ENCODE measurements at regions not wholly inside any gene's neighbourhood (a gene's known extent, or its start where the extent isn't known, plus 50 kb on each side); places are given as distances from the start of the nearest gene placed in this dataset.
"Not testable (repeated sequence)": the region's sequence is repeated elsewhere in the genome, so short reads cannot be mapped to it uniquely, and the experiment has no call there.

GRCh38 chr3:107172411-107172810, 204.8 kb upstream of the CCDC54 start:
- in situ Hi-C loops (cut with MboI; ENCODE audit: low sequenced_read_pairs) = no loop called here

- in situ Hi-C loops (cut with MboI; ENCODE audit: low sequenced_read_pairs) = no loop called here
Observed at GRCh38 chr3:107184375-107184774, 192.9 kb upstream of the CCDC54 start.

- in situ Hi-C loops (cut with MboI; ENCODE audit: low sequenced_read_pairs) = no loop called here
Observed at GRCh38 chr3:107188262-107188661, 189.0 kb upstream of the CCDC54 start.

- in situ Hi-C loops (cut with MboI; ENCODE audit: low sequenced_read_pairs) = no loop called here
Observed at GRCh38 chr3:107189158-107189791, 188.0 kb upstream of the CCDC54 start.

- in situ Hi-C loops (cut with MboI; ENCODE audit: low sequenced_read_pairs) = no loop called here
Observed at GRCh38 chr3:107193116-107193515, 184.1 kb upstream of the CCDC54 start.

- in situ Hi-C loops (cut with MboI; ENCODE audit: low sequenced_read_pairs) = no loop called here
Observed at GRCh38 chr3:107198581-107199181, 178.6 kb upstream of the CCDC54 start.

- in situ Hi-C loops (cut with MboI; ENCODE audit: low sequenced_read_pairs) = no loop called here
Observed at GRCh38 chr3:107201146-107201545, 176.1 kb upstream of the CCDC54 start.

- in situ Hi-C loops (cut with MboI; ENCODE audit: low sequenced_read_pairs) = not testable (repeated sequence)
Observed at GRCh38 chr3:107202885-107203284, 174.4 kb upstream of the CCDC54 start.

- in situ Hi-C loops (cut with MboI; ENCODE audit: low sequenced_read_pairs) = no loop called here
Observed at GRCh38 chr3:107204121-107204520, 173.1 kb upstream of the CCDC54 start.

- in situ Hi-C loops (cut with MboI; ENCODE audit: low sequenced_read_pairs) = no loop called here
Observed at GRCh38 chr3:107205358-107205757, 171.9 kb upstream of the CCDC54 start.

GRCh38 chr3:107206141-107206540, 171.1 kb upstream of the CCDC54 start:
- in situ Hi-C loops (cut with MboI; ENCODE audit: low sequenced_read_pairs) = no loop called here

- in situ Hi-C loops (cut with MboI; ENCODE audit: low sequenced_read_pairs) = no loop called here
Observed at GRCh38 chr3:107206945-107207344, 170.3 kb upstream of the CCDC54 start.

GRCh38 chr3:107208100-107208499, 169.1 kb upstream of the CCDC54 start:
- in situ Hi-C loops (cut with MboI; ENCODE audit: low sequenced_read_pairs) = no loop called here

GRCh38 chr3:107208796-107209195, 168.4 kb upstream of the CCDC54 start:
- in situ Hi-C loops (cut with MboI; ENCODE audit: low sequenced_read_pairs) = no loop called here

- in situ Hi-C loops (cut with MboI; ENCODE audit: low sequenced_read_pairs) = no loop called here
Observed at GRCh38 chr3:107209302-107209990, 167.8 kb upstream of the CCDC54 start.

GRCh38 chr3:107211608-107212007, 165.6 kb upstream of the CCDC54 start:
- in situ Hi-C loops (cut with MboI; ENCODE audit: low sequenced_read_pairs) = no loop called here

- in situ Hi-C loops (cut with MboI; ENCODE audit: low sequenced_read_pairs) = no loop called here
Observed at GRCh38 chr3:107212618-107213017, 164.6 kb upstream of the CCDC54 start.

GRCh38 chr3:107213044-107213669, 164.1 kb upstream of the CCDC54 start:
- in situ Hi-C loops (cut with MboI; ENCODE audit: low sequenced_read_pairs) = no loop called here

GRCh38 chr3:107216229-107216628, 161.0 kb upstream of the CCDC54 start:
- in situ Hi-C loops (cut with MboI; ENCODE audit: low sequenced_read_pairs) = no loop called here

GRCh38 chr3:107216711-107217110, 160.5 kb upstream of the CCDC54 start:
- in situ Hi-C loops (cut with MboI; ENCODE audit: low sequenced_read_pairs) = no loop called here

- in situ Hi-C loops (cut with MboI; ENCODE audit: low sequenced_read_pairs) = no loop called here
Observed at GRCh38 chr3:107217172-107217571, 160.1 kb upstream of the CCDC54 start.

GRCh38 chr3:107218864-107219269, 158.4 kb upstream of the CCDC54 start:
- in situ Hi-C loops (cut with MboI; ENCODE audit: low sequenced_read_pairs) = no loop called here

Data from HL-60/S4 (cell line).